GM12872 (cell line): ENCODE measurements at regions not wholly inside any gene's neighbourhood (a gene's known extent, or its start where the extent isn't known, plus 50 kb on each side); places are given as distances from the start of the nearest gene placed in this dataset.

Experiments
- CTCF ChIP-seq: IDR thresholded peaks from 3 replicates; pipeline ENCODE4 v1.5.1; 2011; ENCODE audit warnings: low read depth, mild to moderate bottlenecking, low read length, moderate library complexity; ENCODE audit not compliant: insufficient read depth

DNA sequence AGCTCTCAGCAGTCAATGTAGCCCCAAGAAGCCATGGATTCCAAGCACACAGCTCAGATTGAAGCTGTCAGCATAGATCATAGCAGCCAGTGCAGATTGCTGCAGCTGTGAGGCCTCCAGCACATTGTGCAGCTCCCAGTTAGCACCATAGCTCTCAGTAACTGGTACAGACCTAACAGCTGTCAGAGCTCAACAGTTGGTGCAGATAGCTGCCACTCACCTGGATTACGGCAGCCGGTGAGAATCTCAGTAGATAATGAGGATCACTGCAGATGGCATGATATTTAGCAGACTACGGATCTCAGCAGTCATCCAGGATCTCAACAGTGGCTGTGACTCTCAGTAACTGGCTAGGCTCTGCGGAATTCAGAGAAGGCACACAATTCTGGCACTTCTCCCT is 500.4 kb downstream of the TUSC1 start:
- TF ChIP-seq CTCF, result no peak

DNA sequence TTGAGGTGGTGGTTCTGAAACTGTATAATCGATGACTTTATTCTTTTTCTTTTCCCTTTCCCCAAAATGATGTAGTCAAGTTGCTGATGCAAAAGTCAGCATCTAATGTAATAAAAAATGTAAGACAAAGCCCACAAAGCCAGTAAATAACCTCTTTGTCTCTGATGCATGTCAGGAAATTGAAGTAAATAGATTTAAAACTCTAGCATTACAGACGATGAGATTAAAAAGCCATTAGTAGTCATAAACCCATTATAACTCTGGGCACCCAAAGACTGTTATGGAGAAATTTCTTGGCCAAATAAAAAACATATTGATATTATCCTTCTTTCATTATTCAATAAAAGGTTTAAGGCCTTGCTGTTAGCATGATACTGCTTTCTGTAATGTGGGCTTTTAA is 548.7 kb downstream of the TUSC1 start:
- TF ChIP-seq CTCF, result no peak

GRCh38 chr9:25121811-25122210 is 556.4 kb downstream of the TUSC1 start:
- no peak for TF ChIP-seq CTCF

DNA sequence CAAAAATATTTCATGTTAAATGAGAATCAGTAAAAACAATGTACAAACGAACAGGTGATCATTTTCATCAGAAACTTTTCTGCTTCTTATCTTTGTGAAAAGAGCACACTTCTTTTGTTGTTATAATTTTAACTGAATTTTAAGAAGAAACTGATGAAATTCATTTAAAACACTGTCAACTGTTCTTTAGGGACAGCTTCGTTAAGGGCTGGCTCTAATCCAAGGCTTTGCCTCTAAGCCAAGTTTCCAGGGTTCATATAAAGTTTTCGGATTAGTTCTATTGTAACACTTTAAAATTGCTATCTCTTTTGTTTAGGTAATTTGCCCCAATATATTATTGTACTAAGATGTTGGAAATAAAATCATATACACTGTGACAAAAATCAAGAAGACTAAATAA is 559.2 kb downstream of the TUSC1 start:
- no peak for TF ChIP-seq CTCF

DNA sequence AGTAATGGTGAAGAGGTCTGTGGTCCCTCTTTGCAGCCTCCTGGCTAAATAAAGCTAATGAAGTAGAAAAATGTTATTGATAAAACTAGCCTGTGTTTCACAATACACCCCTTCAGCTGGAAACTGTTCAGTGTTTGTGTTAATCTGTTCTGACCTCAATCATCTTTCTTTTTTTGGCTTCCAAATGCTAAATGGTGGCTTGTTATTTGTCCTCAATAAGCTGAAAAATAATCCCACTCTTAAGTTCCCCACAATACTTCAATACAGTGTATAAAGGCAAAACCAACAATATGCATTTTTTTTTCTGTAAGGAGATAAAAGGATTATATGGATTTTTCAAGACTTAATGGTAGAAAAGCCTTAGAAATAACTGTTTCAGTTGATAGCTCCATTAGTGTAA is 560.5 kb downstream of the TUSC1 start:
- no peak for TF ChIP-seq CTCF

DNA sequence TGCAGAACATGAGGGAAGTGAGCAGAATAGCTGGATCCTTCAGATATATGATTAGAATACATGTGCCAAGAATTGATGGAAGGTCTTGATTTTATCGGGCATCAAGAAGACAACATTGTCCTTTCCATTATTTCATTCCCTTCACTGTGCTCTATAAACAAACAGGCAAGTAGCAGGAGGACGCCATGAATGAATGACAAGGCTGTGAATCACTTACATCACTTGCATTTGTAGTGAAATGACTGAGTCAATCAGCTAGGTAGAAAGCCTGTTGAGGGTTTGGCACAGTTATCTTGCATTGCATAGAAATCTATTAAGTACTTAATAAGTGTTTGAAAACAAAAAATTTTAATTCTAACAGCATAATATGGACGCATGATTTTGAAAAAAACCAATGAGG is 548.8 kb upstream of the IZUMO3 start:
- no peak for TF ChIP-seq CTCF

DNA sequence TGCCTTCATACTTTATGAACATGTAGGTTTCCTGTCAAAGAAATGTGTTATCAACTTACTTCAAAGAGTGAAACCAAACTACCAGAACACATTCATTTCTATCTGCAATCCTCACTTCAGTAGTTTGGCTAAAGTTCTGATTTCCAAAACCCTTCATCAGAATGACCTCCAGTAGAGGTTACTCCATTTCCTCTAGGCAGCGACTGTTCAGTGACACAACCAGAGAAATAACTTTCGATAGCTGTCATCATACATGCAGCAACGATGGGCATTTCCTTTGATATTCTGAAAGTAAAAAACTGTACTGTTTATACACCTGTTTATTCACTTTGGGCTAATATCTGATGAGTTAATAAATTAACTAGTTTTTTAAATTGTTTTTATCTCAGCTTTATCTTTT is 532.5 kb upstream of the IZUMO3 start:
- no peak for TF ChIP-seq CTCF
